Upper lobe of left lung (tissue), 6 donors: ENCODE measurements at regions not wholly inside any gene's neighbourhood (a gene's known extent, or its start where the extent isn't known, plus 50 kb on each side); places are given as distances from the start of the nearest gene placed in this dataset.

ENCODE experiments used
- ATAC-seq, 2 donors: fragments of 200-7000 bp; cut with Tn5 transposase; one replicate each; pipeline ENCODE4 v1.9.1; 2022; ENCODE audit warnings: mild to moderate bottlenecking in 2 of 2, moderate library complexity in 2 of 2; ENCODE audit not compliant: low FRiP score in 2 of 2
- DNase-seq, 2 donors: peaks; one replicate each; pipeline ENCODE4 v3.0.0-alpha.2; 2019 to 2020
- H3K27ac ChIP-seq, 4 donors: fragments of 200-600 bp; sonication (generic); one replicate each; pipeline ENCODE4 v1.5.1; 2016 to 2019
- H3K27me3 ChIP-seq, 4 donors: fragments of 200-600 bp; sonication (generic); one replicate each; pipeline ENCODE4 v1.5.1; 2017 to 2019
- H3K36me3 ChIP-seq, 4 donors: fragments of 200-600 bp; sonication (generic); one replicate each; pipeline ENCODE4 v1.5.1; 2016 to 2019
- H3K4me1 ChIP-seq, 4 donors: fragments of 200-600 bp; sonication (generic); one replicate each; pipeline ENCODE4 v1.5.1; 2018 to 2019
- H3K4me3 ChIP-seq, 4 donors: fragments of 200-600 bp; sonication (generic); one replicate each; pipeline ENCODE4 v1.5.1; 2017 to 2019; ENCODE audit warnings: mild to moderate bottlenecking in 2 of 4, moderate library complexity in 1 of 4
- H3K9me3 ChIP-seq, 4 donors: fragments of 200-600 bp; sonication (generic); one replicate each; pipeline ENCODE4 v1.5.1; 2018 to 2019
- EP300 ChIP-seq, 4 donors: sonication (generic); formaldehyde crosslinking; IDR thresholded peaks; one replicate each; pipeline ENCODE4 v1.5.1; 2017; ENCODE audit warnings: antibody characterized with exemption in 4 of 4, control low read depth in 2 of 4
- POLR2A ChIP-seq, 4 donors: fragments of 450-650 bp; IDR thresholded peaks; one replicate each; pipeline ENCODE4 v1.5.1; 2016 to 2017; ENCODE audit warnings: antibody characterized with exemption in 4 of 4, mild to moderate bottlenecking in 2 of 4
- POLR2AphosphoS5 ChIP-seq, 2 donors: sonication (generic); formaldehyde crosslinking; IDR thresholded peaks; one replicate each; pipeline ENCODE4 v1.5.1; 2017; ENCODE audit warnings: antibody characterized with exemption in 2 of 2
- WGBS, 2 donors: methylation state at CpG; one replicate each; pipeline ENCODE4 v1.1.5; 2017 to 2018; 5-methylcytosine and 5-hydroxymethylcytosine counted together
- TF ChIP-seq, protein P1 (sequence below), 6 experiments: fragments of 450-650 bp in 4 of 6; fragments of 200-600 bp in 2 of 6; sonication (generic) in 2 of 6; IDR thresholded peaks; one replicate each; pipeline ENCODE4 v1.5.1; 2016 to 2019; ENCODE audit warnings: antibody characterized with exemption in 6 of 6
- donor health status: DM: no; HTN: no; CAD: no; lungs with moderate emphysema.
- donor health status: DM: no; HTN: yes; CAD: no; lungs with severe emphysema.

- no peaks in the 10 kb centered on the region for H3K4me1 ChIP-seq
- no peaks in the 10 kb centered on the region for H3K27me3 ChIP-seq
- DNase-seq (no peak), ATAC-seq (no peak)
- 81 to 82% methylated on average over 2 of the region's 2 CpGs for WGBS, 2 donors
- no peak overlapping the region for H3K27ac ChIP-seq
- no peaks in the 10 kb centered on the region for H3K9me3 ChIP-seq
- no peak overlapping the region for H3K4me3 ChIP-seq
- H3K36me3 ChIP-seq = no peaks in the 10 kb centered on the region
- TF ChIP-seq POLR2A (IDR thresholded peaks at IDR 0.05) = no peak
- TF ChIP-seq, protein P1, sequence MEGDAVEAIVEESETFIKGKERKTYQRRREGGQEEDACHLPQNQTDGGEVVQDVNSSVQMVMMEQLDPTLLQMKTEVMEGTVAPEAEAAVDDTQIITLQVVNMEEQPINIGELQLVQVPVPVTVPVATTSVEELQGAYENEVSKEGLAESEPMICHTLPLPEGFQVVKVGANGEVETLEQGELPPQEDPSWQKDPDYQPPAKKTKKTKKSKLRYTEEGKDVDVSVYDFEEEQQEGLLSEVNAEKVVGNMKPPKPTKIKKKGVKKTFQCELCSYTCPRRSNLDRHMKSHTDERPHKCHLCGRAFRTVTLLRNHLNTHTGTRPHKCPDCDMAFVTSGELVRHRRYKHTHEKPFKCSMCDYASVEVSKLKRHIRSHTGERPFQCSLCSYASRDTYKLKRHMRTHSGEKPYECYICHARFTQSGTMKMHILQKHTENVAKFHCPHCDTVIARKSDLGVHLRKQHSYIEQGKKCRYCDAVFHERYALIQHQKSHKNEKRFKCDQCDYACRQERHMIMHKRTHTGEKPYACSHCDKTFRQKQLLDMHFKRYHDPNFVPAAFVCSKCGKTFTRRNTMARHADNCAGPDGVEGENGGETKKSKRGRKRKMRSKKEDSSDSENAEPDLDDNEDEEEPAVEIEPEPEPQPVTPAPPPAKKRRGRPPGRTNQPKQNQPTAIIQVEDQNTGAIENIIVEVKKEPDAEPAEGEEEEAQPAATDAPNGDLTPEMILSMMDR (IDR thresholded peaks at IDR 0.05) = no peak
- no peak for TF ChIP-seq POLR2AphosphoS5 (IDR thresholded peaks at IDR 0.05)
- TF ChIP-seq EP300 (IDR thresholded peaks at IDR 0.05) = no peak
Measured at GRCh38 chr3:190762801-190763200, 99.7 kb downstream of the GMNC start.

DNA sequence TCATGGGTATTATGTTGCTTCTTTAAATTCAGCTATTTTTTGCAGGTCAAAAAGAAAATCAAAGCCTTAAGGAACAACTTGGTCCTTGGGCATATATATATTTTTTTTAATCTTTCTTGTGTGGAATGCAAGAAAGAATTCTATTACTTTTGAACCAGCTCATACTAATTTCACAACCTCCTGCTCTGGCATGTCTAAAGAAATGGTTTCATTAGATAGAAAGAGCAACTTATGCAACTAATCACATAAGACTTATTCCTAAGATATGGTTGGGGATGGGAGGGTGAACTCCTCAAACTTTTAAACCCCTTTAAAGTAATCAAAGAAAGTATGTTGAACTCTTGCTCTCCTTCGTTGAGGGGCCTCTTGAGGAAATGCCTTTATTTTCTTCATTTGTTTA, 114.9 kb downstream of the GMNC start:
- ATAC-seq = no peak
- H3K9me3 ChIP-seq = no peaks in the 10 kb centered on the region
- no peak overlapping the region for H3K27ac ChIP-seq
- no peak overlapping the region for H3K4me3 ChIP-seq
- no peak for TF ChIP-seq POLR2AphosphoS5 (IDR thresholded peaks at IDR 0.05)
- no peak for DNase-seq
- no peaks in the 10 kb centered on the region for H3K27me3 ChIP-seq
- 29 to 38% methylated on average over 1 of the region's 1 CpG for WGBS, 2 donors
- H3K4me1 ChIP-seq = no peaks in the 10 kb centered on the region
- H3K36me3 ChIP-seq = no peaks in the 10 kb centered on the region

DNA sequence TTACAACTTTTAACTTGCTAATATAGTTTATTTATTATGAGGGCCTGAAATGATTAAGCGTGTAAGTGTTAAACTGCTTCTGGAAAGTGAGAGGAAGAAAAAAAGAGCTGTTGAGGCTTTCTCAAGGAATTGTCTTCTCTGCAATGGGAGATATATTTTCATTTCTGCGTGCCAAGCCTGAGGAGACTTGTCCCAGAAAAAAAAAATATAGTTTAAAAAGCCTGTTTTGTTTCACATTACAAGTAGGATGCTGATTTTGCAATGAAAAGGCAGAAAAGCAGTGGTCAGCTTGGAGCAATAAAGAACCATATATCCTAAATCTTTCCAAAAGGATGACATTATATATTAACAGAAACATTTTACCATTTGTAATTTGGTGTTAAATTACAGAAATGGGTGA, 115.5 kb downstream of the GMNC start:
- Histone ChIP-seq H3K27me3 (no peaks in the 10 kb centered on the region), H3K36me3 (no peaks in the 10 kb centered on the region), H3K4me3 (no peak overlapping the region), H3K9me3 (no peaks in the 10 kb centered on the region), H3K4me1 (no peaks in the 10 kb centered on the region), H3K27ac (no peak overlapping the region)
- DNase-seq = no peak
- no peak for TF ChIP-seq EP300 (IDR thresholded peaks at IDR 0.05)
- TF ChIP-seq POLR2AphosphoS5 (IDR thresholded peaks at IDR 0.05) = no peak
- TF ChIP-seq, protein P1 (IDR thresholded peaks at IDR 0.05) = no peak
- TF ChIP-seq POLR2A (IDR thresholded peaks at IDR 0.05) = no peak
- no peak for ATAC-seq
- 57 to 71% methylated on average over 2 of the region's 2 CpGs for whole genome bisulfite sequencing, 2 donors

DNA sequence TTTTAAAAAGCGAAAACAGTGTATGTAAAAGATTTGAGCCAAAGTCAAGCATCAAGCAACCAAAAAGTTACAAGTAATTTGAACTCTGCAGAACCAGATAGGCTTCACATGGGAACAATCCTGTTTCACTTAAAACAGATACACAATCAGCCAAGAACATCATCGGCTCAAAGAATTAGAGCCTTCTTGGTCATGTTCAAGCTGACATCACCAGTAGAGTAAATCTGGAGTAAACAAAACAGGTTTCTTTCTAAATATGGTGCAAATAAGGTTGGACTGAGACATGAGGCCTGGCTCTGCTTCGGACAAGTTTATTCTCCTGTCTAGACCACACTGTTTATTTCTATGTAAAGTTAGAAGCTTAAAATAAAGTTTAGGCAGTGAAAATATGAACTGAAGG, 116.0 kb downstream of the GMNC start:
- Histone ChIP-seq H3K9me3 (no peaks in the 10 kb centered on the region), H3K4me3 (no peak overlapping the region), H3K36me3 (no peaks in the 10 kb centered on the region), H3K27me3 (no peaks in the 10 kb centered on the region), H3K27ac (no peak overlapping the region), H3K4me1 (no peaks in the 10 kb centered on the region)
- DNase-seq (no peak), ATAC-seq (no peak)
- WGBS, 2 donors = 66 to 82% methylated on average over 3 of the region's 3 CpGs
- TF ChIP-seq, protein P1 (IDR thresholded peaks at IDR 0.05) = no peak
- TF ChIP-seq EP300 (IDR thresholded peaks at IDR 0.05) (no peak), POLR2AphosphoS5 (IDR thresholded peaks at IDR 0.05) (no peak), POLR2A (IDR thresholded peaks at IDR 0.05) (no peak)

DNA sequence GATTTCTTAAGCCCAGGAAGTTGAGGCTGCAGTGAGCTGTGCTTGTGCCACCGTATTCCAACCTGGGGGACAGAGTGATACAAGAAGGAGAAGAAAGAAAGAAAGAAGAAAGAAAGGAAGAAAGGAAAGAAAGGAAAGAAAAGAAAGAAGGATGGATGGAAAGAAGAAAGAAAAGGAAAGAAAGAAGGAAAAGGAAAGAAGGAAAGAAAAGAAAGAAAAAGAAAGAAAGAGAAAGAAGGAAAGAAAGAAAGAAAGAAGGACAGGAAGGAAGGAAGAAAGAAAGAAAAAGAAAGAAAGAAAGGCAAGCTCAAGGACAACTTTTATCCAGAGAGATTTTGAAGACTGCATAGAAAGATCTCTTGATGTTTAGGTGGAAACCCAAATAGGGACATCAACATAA, 120.7 kb downstream of the GMNC start:
- no peak for DNase-seq
- H3K27me3 ChIP-seq = no peaks in the 10 kb centered on the region

GRCh38 chr3:190739641-190740185, 122.8 kb downstream of the GMNC start:
- no peak for TF ChIP-seq POLR2A (IDR thresholded peaks at IDR 0.05)
- TF ChIP-seq EP300 (IDR thresholded peaks at IDR 0.05) = no peak
- no peak for TF ChIP-seq POLR2AphosphoS5 (IDR thresholded peaks at IDR 0.05)
- TF ChIP-seq, protein P1 (IDR thresholded peaks at IDR 0.05) = no peak
- 79 to 80% methylated on average over 5 of the region's 5 CpGs for WGBS, 2 donors
- H3K27me3 ChIP-seq = no peaks in the 10 kb centered on the region
- no peaks in the 10 kb centered on the region for H3K36me3 ChIP-seq
- DNase-seq (no peak), ATAC-seq (no peak)
- H3K4me1 ChIP-seq = no peaks in the 10 kb centered on the region
- H3K9me3 ChIP-seq = no peaks in the 10 kb centered on the region
- no peak overlapping the region for H3K27ac ChIP-seq
- H3K4me3 ChIP-seq = no peak overlapping the region

More for the DNA sequence above, 120.7 kb downstream of the GMNC start:
- Histone ChIP-seq H3K27ac (no peak overlapping the region), H3K4me1 (no peaks in the 10 kb centered on the region), H3K36me3 (no peaks in the 10 kb centered on the region), H3K9me3 (no peaks in the 10 kb centered on the region), H3K4me3 (no peak overlapping the region)
- no peak for TF ChIP-seq EP300 (IDR thresholded peaks at IDR 0.05)
- WGBS, 2 donors = 80 to 85% methylated on average over 1 of the region's 1 CpG
- ATAC-seq = no peak
